Suppressor macrophage treated with lipopolysaccharide for 1 hour (primary cell): ENCODE measurements at regions not wholly inside any gene's neighbourhood (a gene's known extent, or its start where the extent isn't known, plus 50 kb on each side); places are given as distances from the start of the nearest gene placed in this dataset.

Experiments
- DNase-seq, 3 donors: peaks; one replicate each; pipeline ENCODE4 v3.0.0-alpha.2; 2020 to 2022

DNA sequence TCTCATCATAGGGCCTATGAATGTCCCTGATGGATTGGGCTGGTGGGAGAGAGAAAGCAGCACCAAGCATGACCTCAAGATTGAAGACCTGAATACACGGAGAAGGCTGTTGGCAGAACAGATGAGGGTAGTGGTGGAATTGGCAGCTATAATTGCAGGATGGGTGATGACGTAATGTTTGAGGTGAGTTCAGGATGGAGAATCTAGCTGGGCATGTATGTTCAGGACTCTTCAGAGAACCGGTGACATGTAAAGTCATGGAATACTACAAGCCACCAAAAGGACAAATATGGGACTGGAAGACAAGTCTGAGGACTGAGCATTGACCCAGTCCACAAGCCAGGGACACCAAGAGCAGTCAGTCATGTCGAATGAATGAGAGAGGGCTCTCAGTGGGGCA, 999.8 kb upstream of the TMEM132C start:
- no peak for DNase-seq

DNA sequence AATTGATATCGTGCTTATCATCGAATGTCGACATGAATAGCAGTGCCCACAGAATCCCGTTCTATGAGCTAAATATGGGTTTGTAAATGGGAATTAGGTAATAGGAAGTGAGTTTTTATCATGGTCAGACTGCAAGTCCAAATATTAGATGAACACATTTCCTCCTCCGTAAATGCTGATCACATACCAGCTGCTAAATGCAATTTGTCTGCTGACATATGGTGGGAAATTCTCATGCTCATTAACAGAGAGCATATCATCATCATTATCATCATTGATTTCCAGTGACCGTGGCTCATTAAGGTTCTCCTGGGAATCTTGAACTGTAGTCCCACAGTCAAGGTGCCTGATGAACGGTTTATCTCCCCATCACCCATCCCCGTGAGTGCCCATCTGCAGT, 998.8 kb upstream of the TMEM132C start:
- peak in 2 of 3 donors; percentile 51 to 55 for DNase-seq

DNA sequence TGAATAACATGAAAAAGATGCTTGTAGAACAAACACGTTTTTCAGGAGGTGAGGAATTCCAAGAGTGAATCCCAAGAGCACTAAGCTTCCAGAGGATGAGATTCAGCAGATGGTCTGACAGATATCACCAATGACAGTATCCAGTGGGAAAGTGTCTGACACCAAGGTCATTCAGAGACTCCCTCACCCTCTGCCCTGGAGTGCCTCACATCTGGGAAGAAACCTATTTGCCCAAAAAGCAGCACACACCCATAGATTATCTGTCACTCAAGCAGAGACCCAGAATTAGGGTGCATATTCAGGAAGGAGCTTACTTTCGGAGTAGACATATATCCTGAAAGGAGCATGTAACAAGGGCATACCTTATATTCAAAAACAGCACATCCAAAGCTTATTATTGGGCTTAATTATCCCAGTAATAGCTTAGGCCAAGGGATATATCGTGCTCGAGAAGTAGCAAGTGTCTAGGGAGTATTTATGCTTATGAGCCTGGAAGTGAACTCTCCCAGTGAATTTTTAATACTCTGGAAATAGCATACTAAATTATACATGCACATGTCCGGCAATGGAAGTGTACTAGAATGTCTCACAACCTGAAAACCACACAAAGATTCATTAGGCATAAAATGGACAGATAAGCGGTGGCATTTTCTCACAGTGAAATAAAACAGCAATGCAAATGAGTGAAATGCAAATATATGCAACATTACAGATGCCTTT, 998.1 kb upstream of the TMEM132C start:
- no peak for DNase-seq

DNA sequence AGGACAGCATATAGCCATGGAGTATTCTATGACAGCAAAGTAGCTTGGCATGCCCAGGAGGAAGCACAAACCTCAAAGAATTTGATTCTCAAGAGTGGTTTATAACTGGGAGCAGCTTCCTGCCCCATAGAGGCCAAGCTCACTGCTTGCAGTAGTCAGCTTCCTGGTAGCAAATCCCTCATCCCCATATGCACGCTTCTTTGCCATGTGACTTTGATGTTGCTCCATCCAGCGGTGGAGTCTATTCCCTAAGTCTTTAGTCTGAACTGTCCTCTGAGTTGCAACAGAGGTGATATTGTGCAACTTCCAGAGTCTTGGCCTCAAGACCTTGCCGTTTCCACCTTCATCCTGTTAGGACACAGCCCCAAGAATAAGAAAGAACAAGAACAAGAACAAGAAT, 996.8 kb upstream of the TMEM132C start:
- DNase-seq, result peak; percentile 55 to 88 (median 82)

DNA sequence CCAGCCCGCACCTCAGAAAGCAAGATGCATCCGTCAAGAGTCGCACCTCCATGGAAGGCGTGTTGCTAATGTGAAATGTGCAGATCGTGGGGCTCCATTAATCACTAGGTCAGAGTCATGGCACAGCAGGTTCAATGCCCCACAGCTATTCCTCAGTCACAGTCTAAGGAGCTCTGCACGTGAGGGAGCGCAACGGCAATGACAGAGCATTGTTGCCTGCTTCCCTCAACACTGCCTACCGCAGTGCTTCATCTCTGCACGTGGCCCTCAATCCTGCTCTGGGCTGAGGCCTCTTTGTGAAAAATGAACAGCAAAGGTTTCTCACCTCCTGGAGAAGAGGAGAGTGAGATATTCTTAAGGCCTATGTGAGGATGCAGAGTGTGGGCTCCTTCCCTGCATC, 995.2 kb upstream of the TMEM132C start:
- no peak for DNase-seq

DNA sequence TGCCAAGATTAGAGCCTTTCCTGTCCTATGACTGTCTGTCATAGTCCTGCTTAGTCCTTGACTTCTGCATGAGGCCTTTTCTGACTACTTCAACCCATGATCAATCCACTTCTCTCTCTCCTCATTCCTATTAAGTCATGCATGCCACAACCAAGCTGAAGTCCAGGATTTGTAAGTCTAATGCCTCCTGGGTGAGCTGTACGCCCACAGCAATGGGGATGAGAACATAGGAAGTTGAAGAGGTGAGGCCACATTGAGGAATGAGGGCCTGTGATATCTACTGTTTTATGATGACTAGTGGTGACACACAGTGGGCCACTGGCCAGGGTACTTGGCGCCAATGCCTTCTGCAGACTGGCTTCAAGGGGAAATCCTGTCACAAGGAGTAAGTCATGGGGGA, 994.1 kb upstream of the TMEM132C start:
- DNase-seq, result peak; percentile 65 to 89 (median 80)

DNA sequence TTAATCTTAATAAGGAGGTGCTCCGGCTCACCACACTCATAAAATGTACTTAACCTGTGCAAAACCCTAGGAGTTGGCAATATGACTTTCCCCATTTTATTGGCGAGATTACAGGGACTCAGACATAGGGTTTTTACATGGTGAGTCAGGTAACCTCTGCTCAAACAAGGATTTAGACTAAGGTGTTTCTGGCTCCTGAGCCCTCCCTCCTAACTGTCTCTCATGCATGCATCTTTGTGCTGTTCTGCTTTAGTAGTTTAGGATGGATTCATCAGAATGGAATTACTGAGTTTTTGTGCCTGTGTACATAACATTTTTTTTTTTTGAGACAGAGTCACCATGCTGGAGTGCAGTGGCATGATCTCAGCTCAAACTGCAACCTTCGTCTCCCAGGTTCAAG, 993.3 kb upstream of the TMEM132C start:
- no peak for DNase-seq

DNA sequence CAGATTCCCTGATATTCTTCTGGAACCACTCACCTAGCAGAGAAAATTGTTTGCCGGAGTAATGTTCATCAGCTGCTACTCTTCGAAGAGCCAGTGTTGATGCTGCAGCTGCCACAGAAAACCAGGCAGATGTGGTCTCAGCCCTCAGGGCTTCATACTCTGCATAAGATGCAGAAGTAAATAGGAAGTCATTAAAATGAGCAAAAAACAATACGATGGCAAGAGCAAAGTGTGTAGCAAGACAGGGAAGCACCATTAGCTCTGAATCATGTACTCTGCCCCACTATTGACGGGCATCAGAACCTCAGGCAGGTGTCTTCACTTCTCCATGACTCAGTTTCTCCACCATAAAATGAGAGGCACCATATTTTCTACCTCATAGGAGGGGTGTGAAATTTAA, 991.6 kb upstream of the TMEM132C start:
- peak in 2 of 3 donors; percentile 62 to 63 for DNase-seq

DNA sequence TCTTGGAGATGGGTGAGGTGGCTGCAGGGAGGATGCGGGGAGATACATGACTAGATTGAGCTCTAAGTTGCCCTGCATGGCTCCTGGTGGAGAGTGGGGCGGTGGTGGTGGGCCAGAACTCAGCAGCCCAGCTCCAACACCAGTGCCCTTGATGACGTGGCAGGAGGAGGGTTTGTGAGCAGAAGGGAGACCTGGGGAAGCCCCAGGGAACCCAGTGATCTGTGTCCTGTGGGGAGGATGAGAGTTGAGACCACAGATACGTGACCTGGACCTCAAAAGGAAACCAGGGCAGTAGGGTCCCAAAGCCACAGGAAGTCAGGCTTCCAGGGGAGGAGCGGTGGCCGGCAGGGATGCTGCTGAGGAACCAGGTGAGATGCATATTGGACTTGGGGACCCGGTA, 989.1 kb upstream of the TMEM132C start:
- no peak for DNase-seq

DNA sequence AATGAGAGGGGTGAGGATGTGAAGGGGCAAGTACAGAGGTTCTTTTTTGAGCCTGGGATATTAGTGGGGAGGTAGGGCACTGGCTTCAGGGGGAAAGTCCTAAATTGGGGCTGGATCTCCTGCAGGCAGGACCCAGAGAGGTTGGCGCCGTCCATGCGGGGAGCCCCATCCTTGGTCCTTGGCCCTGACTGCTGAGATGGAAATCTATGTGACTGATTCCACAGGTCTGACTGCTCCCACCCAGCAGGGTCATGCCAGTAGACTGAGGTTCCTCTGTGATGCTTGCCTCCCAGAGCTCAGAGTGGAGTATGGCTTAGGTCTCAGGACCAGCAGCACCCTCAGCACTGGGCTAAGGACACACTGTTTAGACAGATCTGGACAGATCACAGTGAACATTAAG, 988.6 kb upstream of the TMEM132C start:
- no peak for DNase-seq

DNA sequence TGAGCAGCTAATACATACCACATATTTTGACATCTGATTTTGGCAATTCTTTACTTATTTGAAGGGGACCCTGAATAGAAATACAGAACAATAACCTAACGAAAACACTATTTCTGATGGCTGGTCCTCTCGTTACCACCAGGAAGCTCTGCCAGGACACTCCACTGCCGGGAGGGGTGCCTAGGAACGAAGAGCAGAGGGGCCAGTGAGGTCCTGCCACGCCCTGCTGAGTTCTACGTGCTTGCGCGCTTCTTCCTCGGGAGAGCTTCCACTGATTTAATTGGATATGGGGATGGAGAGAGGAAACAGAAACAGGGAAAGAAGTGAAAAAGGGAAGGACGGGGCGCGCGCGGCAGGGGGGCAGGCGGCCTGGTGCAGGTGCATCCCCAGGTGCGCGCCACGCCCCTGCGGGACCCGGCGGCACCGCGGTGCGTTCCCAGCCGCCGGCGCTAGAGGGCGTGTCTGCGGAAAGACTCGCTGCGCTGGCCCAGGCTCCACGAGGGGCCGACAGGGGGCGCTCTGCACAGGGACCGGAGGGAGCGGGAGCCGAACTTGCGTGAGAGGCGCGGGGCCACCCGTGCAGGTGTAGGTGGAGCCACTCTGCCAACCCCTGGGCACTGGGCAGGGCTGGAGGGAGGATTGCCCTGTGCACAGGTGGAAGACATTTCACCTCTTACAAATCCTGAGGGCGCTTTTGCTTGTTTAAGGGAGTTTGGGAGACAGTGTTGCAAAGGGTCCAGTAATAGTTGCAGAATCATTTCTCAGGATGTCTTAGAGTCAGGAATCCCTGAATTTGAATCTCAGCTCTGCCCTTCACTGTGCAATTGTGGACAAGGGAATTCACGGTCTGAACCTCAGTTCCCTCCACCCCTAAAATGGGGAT, 986.3 kb upstream of the TMEM132C start:
- peak; percentile 43 to 78 (median 59) for DNase-seq

DNA sequence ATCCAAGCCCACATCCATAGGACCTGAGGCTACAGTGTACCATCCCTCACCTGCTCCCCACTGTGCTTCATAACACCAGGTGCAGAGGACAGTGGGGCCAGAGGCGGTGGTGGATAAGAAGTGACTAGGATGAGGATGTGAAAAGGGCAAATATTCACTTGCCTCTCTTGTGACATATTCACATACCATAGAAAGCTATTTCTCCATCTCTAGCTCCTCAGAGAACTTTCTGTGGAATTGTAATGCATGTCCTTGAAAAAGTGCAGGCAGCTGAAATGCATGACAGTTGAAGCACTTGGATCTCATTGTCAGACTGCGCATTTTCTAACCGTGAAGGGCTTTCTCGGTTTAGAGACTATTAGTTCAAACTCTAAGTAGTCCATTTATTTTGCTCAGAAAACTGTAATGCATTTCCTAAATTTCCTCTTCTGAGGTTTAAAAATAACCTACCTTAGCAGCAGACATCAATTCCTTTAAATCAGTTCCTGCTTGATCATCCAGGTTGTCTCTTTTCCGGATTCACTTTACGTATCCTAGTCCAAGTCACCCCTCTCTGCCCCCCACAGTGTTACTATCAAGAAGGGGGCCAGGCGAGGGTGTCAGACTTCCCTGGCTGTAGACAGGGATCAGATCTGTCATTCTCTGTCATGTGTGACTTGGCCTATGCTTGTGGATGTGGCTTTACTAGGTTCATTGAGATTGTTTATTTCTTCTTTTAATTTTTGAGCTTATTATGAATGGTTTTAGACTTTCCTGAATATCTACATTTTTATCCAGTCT, 984.0 kb upstream of the TMEM132C start:
- no peak for DNase-seq

DNA sequence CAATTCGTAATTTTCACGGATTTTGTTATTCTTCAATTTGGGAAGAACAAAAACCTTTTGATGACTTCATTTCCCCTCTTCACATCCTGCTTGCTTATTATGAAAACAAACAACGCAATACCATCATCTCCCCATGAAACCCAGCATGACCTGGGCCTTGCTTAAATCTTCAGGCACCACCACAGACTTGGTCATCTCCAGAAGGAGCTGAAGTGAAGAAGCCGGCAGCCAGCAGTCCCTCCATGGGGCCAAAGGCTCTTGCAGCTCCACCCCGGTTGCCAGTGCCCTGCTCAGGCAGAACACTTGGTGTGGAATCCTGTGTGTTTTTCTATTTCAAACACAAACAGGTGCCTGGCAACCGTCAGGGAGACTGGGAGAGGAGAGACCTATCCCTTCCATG, 982.9 kb upstream of the TMEM132C start:
- DNase-seq, result peak in 2 of 3 donors; percentile 30 to 53

DNA sequence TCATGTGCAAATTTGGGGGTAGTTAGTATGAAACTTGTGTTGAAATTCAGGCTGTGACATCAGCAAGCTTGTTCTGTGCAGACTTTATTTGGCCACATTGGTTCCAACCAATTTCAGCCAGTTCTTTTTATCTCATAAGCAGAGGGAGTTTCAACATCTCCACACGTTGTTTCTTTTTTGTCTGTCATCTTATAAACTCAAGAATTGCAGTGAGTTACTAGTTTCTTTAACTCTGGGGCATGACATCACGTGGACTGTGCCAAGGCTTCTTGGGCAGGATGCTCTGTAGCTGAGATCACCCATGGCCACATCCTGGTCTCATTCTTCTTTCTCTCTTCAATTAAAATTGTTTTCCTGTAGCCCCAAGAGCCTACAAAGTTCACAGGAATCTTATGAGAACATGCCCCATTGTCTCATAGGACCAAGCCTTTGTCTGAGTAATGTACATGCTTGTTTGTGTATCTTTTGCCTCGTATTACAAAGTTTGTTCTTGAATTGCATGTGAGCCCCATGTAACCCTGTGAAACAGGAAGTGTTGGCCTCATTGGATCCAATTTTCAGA, 982.0 kb upstream of the TMEM132C start:
- DNase-seq, result peak in 2 of 3 donors; percentile 24 to 32

DNA sequence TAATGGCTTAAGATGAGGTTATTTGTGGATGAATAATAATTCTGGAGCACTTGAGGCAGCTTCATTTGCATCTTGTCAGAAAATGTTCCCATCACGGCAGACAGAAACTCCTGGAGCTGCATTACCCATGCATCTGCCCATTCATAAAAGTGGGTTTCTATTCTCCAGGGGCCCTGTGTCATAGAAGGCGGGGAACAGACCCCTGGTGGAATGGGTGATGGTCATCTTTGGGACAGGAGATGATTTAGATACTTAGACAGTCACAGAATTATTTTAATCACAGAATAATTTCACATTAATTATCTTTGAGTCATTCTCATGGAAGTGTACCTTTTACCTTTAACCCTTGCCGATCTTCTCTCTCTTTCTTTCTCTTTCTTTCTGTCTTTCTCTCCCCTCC, 980.7 kb upstream of the TMEM132C start:
- DNase-seq, result no peak

DNA sequence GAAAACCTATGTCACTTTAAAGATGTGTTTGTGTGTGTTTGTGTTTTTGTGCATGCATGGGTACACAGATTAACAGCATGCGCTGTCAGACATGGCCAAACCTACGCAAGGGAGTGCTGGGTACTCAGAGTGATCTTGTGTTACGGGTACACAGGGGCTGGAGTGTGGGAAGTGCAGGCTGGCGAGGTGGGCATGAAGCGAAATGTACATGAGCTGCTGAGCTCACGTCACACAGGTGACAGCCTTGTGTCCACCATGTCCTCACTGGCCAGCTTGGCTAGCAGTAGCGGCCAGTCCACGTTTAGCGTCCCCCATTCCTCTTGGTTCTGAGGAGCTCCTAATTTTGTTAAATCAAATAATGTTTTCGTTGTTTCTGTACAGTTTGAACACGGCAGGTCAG, 979.7 kb upstream of the TMEM132C start:
- DNase-seq, result no peak

DNA sequence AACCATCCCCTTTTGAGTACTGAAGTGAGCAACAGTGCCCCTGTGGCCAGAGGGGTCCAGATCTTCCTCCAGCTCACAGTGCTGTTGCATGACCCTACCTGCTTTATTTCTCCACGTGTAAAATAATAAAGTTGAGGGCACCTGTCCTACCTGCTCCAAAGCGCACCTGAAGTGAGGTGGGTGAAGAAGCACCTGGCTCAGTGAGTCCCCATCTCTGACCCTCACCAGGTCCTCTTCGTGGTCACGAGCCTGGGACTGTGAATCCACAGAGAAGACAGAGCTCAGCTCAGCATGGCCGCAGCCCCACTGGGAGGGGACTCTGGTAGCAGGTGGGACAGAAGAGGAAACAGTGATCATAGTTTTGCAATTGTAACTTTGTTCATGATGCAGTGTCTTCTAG, 976.7 kb upstream of the TMEM132C start:
- DNase-seq, result no peak

DNA sequence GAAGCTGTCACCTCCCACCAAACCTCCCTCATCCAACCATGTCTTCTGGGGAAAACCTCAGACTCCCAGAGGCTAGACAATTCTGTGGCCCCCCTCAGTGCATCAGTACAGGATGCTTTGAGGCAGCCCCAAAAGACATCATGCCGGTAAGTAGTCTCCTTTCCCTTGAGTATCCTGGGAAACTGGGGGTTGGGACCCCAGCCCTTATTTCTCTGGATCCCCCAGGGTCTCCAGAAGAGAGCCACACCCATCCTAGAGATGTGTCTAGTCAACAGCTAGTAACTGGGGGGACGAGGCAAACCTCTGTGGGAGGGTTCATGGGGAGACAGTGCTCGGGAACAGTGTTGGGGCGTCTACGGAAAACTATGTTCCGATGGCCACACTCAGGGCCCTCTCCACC, 974.2 kb upstream of the TMEM132C start:
- no peak for DNase-seq

DNA sequence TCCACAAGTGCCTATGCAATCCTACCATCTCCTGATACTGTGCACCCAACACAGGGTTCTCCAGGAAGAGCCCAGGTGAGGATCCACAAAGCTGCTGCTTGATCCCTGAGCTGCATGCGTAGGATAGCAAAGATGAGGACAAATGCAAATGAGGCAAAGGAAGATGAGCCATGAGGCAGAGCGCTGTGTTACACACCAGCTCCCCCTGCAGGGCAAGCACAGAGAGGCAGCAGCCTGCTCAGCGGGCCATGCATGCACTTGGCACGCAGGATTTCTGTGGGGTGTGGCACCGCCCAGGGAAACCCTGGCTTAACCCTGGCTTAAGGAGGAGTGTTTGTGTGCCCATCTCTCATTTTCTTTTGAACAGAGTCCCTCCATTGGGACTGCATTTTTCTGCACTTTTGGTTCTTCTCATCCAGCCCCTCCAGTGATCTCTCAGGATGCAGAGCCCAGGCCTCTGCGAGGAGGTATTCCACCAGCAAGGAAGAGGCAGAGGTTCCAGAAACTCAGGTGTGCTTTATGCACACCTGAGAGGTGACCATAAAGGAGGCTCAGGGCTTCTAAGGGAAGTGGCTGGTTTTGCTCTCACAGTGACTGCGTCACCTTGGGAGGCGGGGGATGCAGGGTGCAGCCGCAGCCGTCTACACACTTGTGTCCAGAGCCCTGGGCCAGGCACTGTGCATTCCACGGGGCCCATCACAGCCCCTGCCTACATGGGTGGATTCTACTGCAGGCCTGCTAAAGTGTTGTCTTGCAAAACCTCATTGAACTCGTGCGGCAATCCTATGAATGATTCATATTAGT, 973.3 kb upstream of the TMEM132C start:
- peak; percentile 62 to 81 (median 67) for DNase-seq

DNA sequence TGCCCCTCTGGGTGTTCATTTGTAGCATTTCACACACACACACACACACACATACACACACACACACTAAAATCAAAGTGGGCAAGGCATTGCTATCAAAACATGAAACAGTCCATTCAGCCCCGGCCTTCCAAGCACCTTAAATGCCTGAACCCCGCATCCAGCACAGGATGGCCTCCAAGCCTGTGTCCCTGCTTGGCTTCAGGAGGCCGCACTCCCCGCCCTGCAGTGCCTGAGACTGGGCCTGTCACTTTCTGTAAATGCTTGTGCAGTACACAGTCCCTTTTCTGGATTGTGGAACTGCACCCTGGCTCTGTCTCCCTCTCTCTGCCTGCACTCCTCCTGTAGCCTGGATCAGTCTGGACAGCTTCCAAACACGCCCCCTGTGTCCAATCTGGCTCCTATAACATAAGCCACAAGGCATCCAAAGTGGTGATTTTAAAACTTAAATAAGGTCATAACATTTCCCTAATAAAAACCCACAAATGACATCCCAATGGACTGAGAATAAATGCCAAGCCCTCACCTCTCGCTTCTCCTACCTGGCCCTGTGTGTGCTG, 972.2 kb upstream of the TMEM132C start:
- DNase-seq, result no peak

DNA sequence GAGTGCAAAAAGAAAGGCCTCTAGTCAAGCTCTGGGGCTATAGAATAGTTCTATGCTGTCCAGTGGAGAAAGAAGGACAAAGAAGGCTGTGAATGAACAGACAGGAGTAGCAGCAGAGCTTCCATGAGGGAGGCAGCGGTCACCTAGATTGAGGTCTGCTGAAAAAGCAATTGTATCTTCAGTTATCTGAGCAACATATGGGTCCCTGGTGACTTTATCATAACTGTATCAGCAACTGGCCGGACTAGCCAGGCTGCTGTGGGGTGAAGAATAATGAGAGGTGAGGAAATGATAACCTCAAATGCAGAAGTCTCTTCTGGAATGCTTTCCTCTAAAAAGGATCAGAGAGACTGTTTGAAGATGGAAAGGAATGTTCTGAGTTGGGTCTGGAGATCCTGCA, 971.3 kb upstream of the TMEM132C start:
- no peak for DNase-seq

DNA sequence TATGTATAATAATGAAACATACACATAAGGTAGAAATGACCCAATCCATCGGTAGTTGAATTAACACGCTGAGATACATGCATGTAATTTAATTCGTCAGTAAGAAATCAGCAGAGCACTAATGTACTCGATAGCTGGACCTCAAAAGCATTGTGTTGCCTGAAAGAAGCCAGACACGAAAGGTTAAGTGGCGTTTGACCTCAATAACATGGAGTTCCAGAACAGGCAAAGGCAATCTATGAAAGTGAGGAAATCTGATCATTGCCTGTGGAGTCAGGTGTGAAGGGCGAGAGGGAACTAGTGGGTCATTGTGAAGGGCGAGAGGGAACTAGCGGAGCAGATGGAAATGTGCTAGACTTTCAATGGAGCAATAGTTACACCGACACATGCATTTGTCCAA, 970.4 kb upstream of the TMEM132C start:
- DNase-seq, result no peak
